Colonic mucosa (tissue), 4 donors: ENCODE measurements at regions not wholly inside any gene's neighbourhood (a gene's known extent, or its start where the extent isn't known, plus 50 kb on each side); places are given as distances from the start of the nearest gene placed in this dataset.

ENCODE experiments used
- DNase-seq: peaks from one replicate; pipeline ENCODE4 v3.0.0-alpha.2; 2020
- H3K27ac ChIP-seq: fragments of 200-600 bp; one replicate; pipeline ENCODE4 v1.8.0; 2021
- H3K27me3 ChIP-seq: fragments of 200-600 bp; one replicate; pipeline ENCODE4 v1.8.0; 2021
- H3K36me3 ChIP-seq: fragments of 200-600 bp; one replicate; pipeline ENCODE4 v1.8.0; 2021
- H3K4me1 ChIP-seq: fragments of 200-600 bp; one replicate; pipeline ENCODE4 v1.8.0; 2021; ENCODE audit warnings: mild to moderate bottlenecking
- H3K4me3 ChIP-seq: fragments of 200-600 bp; one replicate; pipeline ENCODE4 v1.8.0; 2021
- H3K9ac ChIP-seq, 2 donors: one replicate each; pipeline ENCODE4 v1.7.0; 2013; ENCODE audit warnings: control low read depth in 2 of 2, low read depth in 2 of 2, low read length in 2 of 2
- H3K9me3 ChIP-seq: fragments of 200-600 bp; one replicate; pipeline ENCODE4 v1.8.0; 2021
- CTCF ChIP-seq: fragments of 200-600 bp; IDR thresholded peaks from one replicate; pipeline ENCODE4 v1.8.0; 2022; ENCODE audit warnings: antibody characterized with exemption, mild to moderate bottlenecking
- intact Hi-C: fragments of 100-400 bp; cut with DNase I; formaldehyde crosslinking; loops from one replicate; pipeline ENCODE4 v1.14.1; 2022
- donor health status: healthy.
- donor health status: DM: no; HTN: no; CAD: no.
- donor health status: DM: no; HTN: no; CAD: no.

- H3K27ac ChIP-seq = peak overlapping the region; percentile 68
- no peaks in the 10 kb centered on the region for H3K36me3 ChIP-seq
- DNase-seq = peak; percentile 34
- H3K9me3 ChIP-seq = no peaks in the 10 kb centered on the region
- no peaks in the 10 kb centered on the region for H3K27me3 ChIP-seq
- intact Hi-C loops = no loop called here
- no peak overlapping the region for H3K4me3 ChIP-seq
- H3K4me1 ChIP-seq = no peaks in the 10 kb centered on the region
- no peak for TF ChIP-seq CTCF
- peak overlapping the region in 1 of 2 donors; percentile 3 for H3K9ac ChIP-seq
Observed at GRCh38 chr18:70382017-70382416, 93.2 kb downstream of the SOCS6 start.

DNA sequence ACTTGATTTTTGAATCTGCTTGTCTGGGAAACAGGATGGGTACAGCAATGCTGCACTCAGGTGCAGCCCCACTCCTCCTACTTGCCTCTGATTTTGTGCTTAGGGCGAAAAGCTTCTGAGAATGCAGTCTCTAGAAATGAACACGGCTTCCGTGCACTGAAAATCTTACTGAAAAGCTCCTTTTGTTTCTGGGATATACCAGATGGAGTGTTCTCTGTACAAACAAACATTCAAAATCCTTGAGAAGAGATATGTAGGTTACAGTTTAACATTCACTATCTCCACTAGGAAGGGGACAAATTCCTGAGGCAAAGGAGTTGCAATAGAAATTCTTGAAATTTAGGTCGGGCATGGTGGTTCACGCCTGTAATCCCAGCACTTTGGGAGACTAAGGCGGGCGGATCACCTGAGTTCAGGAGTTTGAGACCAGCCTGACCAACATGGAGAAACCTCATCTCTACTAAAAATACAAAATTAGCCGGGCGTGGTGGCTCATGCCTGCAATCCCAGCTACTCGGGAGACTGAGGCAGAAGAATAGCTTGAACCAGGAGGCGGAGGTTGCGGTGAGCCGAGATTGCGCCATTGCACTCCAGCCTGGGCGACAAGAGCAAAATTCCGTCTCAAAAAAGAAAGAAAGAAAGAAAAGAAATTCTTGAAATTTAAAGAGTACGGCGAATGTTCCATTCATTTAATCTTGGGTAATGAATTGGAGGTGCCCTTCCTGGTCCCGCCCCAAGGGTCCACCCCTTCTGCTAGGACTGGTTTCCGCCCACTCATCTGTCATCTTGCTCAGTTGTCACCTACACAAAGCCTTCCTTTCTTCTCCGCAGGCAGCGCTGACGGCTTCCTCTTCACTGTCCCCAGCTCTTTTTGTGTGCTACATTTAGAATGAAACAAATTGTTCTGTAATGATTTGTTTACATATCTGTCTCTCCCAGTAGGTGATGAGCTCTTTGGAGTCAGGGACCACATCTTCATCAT lies 92.4 kb downstream of the SOCS6 start:
- peak overlapping the region; percentile 8 for H3K4me3 ChIP-seq
- peak overlapping the region; percentile 68 for H3K27ac ChIP-seq
- H3K4me1 ChIP-seq = no peaks in the 10 kb centered on the region
- no peaks in the 10 kb centered on the region for H3K9me3 ChIP-seq
- no peaks in the 10 kb centered on the region for H3K27me3 ChIP-seq
- intact Hi-C loops = no loop called here
- peak overlapping the region in 1 of 2 donors; percentile 19 for H3K9ac ChIP-seq
- TF ChIP-seq CTCF = no peak
- no peaks in the 10 kb centered on the region for H3K36me3 ChIP-seq
- DNase-seq = peak; percentile 90
